HuH-7 (cell line): ENCODE measurements at regions not wholly inside any gene's neighbourhood (a gene's known extent, or its start where the extent isn't known, plus 50 kb on each side); places are given as distances from the start of the nearest gene placed in this dataset.
"Not testable (repeated sequence)": the region's sequence is repeated elsewhere in the genome, so short reads cannot be mapped to it uniquely, and the experiment has no call there.

Experiments
- DNase-seq: peaks from one replicate; pipeline ENCODE4 v3.0.0; 2011; ENCODE audit warnings: low spot score

DNA sequence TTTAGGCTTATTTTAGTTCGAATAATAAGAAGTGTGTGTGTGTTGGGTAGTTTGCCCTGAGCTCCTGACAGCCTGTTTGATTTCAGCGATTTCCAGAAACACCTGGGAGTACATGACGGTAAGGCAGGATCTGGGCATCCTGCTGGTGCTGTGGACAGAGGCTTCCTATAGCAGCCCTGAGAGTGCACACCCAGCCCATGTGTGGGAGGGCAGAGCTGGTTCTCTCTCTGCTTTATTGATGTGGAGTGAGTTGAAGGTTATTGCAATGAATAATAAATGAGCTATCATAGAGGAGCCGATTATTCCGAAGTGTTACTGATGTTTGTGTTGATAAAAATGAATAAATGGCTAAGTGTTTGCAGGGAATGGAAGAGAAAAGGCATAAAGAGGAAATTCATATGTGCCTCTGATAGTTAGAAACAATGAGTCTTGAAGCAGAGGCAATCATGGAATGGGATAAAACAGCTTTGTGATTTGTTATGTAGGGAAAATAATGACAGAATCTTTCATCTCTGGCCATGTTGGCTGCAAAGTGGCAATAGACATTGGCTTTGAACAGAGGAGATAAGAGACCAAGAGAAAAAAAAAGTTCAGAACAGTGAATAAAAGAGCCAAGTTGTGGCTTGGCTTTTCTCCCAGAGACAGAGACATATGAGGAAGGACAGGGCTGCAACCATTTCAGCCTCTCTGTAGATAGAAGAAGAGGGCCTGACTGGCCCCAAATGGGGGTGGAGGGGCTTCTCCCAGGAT is 166.2 kb upstream of the CHD6 start:
- DNase-seq = no peak

DNA sequence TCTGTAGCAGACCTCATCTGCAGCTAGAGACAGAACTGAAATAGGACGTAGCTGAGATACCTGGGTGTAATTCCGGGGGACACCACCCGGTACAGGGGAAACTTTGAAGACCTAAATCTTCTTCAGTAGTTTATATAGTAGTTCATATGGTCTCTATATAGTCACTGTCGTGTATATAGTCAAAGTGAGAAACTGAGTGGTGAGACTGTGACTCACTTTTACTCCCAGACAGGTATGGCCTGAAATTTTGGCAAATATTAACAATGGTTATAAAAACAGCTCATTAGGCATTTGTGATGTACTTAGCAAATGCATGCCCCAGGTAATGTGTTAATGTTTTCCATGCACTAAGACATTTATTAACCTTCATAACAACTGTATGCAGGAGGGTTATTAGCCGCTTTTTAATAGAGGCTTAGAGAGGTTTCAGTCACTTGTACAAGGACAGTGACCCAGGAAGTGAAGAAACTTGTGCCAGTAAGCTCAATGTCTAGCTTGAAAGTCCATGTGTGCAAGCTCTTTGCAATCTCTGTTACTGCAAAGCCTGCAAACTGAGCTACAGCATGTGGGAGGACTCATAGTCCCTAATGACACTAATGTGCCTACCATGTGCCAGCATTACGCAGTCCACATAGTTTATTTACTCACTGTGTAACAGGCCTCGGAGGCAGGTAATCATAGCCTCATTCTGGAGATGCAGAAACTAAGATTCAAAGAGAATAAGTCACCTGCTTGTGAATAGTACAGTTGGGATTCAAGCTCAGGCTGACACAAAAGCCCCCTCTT is 165.4 kb upstream of the CHD6 start:
- DNase-seq = no peak

DNA sequence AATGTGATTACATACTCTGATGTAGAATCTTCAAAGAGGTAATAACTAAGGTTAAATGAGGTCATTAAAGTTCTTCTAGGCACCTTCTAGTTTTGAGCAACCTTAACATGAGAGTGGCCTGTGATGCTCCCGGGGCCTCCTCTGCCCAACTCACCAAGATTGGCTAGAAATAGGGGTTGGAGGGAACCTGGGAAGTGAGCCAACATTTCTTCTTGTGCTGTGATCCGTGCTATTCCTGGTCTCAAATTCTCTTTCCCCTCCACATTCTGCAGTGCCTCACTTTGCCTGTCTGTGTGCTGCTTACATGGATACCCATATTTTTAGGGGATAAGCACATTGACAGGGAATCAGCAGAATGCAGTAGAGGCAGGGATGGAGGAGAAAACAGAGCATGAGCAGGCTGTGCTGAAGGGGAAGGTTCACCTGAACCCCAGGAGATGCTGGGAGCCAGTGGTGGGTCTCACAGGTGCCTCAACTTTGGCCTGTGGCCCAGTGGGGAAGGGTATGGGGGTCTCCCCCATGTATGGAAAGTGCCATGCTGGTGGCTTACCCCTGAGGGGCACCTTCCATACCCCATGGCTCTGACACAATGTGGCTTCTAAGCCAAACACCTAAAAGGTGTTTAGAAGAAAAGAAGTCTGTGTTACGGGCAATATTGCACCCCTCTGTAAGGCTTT is 164.7 kb upstream of the CHD6 start:
- DNase-seq = no peak

DNA sequence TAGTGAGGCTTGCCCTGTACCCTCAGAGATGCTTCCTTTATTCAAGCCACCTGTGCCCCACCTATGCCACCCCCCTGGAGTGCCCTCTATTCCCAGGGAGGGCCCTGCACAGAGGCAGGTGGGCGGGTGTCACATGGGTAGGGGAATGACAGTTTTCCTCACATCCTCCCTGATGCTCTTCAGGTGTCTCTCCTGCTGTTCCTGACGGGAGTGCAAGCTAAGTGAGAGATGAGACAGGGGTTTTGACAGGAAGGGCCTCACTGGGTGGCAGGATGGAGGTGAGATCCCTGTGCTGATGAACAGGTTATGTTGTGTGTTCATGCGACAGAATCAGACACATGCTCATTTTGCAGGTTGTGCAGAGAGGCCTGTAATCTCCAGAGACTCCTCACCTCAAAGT is 164.1 kb upstream of the CHD6 start:
- no peak for DNase-seq

DNA sequence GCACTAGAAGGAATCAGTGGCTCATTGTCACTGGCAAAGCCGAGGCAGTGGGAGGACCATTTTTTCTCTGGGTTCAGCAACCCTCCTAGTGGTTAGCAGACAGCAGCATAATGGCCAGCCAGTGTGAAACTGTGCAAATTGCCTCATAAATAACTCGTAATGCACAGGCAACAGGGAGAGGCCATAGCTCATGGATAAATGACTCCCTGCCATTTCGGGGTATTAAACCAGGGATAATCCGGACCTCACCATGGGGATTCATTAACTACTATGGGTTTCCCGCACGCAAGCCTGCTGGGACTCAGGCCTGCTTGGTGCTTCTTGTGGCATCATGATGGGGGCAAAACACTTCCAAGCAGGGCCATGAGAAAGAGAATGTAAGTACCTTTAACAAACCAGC is 158.2 kb upstream of the CHD6 start:
- no peak for DNase-seq

DNA sequence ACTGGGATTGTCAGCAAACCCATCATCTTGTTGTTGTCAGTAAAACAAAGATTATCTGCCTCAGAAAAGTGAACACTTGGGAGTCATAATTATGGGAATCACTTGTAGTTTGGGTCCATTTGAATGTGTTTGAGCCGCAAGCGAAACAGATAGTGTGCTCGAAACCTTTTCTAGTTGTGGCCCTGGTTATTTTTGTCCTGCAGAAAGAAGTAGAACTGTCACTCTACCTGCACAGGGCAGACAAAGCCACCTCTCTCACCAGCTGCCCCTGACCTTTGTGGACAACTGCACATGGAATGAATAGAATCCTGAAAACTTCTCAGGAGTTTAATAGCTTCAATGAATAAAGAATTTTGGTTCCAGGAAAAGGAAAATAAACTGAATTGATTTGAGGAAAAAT is 156.1 kb upstream of the CHD6 start:
- no peak for DNase-seq

DNA sequence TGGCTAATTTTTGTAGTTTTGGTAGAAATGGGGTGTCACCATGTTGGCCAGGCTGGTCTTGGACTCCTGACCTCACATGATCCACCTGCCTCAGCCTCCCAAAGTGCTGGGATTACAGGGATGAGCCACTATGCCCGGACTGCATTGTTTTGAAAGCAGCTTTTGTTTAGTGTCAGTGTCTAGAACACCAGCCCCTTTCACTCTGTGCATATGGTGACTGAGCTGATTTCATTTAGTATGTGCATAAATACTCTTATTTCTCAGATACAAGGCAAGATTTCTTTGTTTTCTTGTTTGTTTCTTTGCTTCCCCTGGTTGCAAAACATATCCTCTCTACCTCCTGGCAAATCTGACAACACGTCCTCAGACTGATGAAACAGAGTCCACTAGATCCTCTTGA is 152.8 kb upstream of the CHD6 start:
- no peak for DNase-seq

DNA sequence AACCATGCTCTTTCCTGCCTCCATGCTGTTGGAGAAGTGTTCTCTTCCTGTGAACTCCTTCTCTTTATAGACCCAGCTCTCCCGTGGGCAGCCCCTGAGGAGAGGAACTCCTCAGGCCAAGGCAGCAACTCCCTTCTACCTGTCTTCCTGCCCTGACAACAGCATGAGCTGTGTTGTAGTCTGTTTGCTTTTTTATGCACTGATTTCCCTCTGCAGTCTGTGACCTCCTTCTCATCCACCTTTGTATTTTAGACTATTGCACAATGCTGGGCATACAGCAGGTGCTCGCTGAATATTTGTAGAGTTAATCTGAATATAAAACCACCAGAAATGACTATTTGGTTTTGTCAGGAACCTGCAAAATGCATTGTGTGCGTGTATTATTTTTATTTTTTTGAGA is 152.2 kb upstream of the CHD6 start:
- no peak for DNase-seq

DNA sequence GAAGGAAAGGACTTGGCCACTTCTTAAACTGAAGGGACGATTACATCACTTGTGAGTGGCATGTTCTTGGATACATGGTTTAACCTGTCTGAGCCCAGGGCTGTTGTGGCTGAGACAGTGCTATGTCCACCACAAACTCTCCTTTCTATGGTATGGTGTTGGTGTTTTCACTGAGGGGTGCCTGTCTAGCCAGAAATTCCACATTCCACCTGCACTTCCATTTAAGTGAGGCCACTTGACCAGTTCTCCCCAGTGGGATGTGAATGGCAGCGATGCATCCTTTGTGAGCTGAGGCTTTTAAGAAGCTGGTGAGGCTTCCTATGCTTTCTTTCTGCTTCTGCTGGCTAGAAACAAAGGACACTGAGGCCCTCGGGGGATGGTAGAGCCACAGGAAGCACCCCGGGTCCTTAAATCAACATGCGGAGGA is 151.4 kb upstream of the CHD6 start:
- no peak for DNase-seq

DNA sequence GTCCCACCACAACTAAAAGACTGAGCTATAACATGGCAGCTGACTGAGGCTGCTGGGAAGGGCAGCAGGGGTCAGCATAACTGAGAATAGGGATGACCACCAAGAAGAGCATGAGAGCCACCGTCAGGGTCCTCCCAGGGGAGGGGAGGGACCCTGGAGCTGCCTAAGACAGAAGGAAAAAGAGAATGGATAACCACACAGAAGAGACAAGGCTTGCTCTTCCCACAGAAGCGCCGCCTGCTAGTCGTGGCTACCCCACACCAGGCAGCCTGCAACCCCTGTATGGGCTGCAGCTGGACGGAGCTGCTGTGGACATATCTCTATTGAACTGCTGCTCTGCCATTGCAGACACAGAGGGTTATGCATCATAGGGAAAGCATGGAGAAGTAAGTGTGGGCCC is 132.0 kb upstream of the CHD6 start:
- DNase-seq = no peak

DNA sequence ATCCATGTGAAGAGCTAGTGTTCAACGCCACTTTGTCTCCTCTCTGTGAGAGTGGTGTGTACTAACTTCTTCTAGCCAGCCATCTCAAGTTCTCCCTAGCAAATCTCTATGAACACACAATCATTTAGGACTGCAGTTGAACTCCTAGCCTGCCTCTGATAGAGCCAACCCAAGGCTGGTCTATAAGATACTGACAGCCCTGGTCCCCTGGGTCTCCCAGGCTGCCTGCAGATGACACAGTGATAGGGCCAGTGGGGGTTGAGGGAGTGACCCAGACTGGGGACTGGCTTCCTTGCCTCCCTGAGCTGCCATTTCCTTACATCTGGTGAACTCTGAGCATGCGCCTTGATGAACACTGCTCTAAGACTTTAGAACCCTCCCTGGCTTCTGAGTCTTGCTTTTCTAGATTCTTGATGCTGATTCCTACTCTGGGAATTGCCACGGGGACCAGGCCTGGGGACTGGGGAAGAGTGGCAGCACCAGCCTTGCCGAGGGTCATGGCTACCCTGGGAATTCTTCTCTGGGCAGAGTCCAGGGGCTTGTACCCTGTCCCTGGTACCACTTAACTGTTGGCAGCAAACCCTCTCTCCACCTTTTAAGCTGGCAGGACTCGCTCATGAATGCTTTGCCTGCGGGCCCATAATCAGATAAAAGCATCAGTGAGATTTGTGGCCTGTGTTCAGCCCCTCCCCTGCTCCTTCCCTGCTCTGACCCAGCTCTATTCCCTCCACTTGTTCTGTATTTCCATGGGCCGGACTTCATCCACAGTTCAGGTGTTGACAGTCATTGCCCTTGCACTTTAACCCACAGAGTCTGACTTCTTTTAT is 130.8 kb upstream of the CHD6 start:
- DNase-seq = no peak

DNA sequence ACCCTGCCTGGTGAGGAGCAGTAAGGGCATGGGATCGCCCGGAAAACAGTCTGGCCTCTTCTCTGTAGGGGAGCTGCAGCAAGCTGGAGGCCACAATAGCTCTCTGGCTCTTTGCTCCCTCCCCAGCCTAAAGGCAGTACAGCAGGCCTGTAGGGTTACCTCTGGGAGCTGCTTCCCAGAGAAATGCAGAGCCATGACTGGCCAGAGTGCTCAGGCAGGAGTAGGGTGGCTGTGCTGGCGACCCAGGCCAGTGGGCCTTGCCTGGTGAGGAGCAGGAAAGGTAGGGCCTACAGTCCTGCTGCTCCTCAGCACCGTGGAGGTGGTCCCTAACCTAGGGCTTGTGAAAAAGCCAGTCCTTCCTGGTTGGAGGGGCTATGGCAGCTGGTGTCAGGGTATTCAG is 129.9 kb upstream of the CHD6 start:
- DNase-seq = no peak

DNA sequence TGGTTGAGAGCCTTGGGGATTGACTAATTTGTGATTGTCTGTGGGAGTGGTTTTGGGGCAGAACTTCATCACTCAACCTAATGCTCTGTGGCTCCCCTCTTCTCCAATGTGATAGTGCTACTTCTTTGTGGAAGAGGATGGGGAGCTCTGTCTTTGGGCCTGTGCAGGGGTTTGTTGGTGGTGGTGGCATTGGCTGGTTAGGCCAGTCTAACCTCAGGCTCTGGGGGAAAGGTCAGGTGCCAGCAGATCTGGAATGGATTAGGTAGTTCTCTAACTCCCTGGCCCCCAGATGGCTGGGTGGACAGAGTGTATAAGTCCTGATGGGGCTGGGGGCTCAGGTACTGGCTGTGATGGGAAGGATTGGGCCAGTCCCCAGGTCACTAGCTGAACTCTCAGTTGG is 129.0 kb upstream of the CHD6 start:
- no peak for DNase-seq

DNA sequence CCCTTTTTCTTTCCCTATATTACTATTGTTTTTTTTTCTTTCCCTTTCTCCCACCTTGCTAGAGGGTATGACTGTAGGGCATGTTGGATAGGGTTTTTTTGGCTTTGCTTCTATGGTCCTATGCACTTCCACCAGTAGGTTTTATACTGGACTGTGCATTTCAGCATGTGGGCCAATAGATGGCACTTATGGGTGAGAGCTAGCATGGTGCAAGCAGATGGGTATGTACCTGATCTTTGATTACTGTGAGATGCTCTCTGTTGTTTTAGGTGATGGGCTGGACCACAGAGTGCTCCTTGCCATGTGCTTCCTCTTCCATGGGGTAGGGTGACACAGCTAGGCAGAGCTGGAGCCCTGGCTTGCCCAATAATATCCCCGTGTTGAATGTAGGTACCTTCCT is 128.5 kb upstream of the CHD6 start:
- no peak for DNase-seq

DNA sequence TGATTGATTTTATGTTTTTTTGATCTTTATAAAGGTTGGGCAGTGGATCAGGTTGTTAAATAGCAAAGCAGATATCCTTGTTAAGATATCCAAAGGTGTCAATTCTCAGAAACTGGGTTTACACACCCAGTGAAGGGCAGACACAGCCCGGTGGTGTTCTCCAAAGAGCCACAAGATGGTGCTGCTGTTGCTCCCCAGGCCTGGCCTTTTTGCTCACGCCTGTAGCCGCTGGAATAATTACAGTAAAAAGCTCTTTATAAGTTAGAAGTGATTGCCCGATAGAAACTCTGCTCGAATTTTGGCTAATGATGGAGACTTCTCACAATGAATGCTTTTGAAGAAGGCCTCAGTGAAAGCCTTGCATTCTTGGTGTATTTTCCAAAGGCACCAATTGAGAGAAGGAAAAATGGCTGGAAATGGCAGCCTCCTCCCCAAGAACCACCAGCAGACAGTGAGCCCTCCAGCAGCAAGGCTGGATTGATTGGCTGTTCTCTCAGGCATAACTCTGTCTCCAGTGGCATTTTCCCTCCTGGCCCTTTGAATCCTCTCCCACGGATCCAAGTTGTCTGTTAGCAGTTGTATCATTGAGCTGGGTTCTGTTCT is 120.5 kb upstream of the CHD6 start:
- DNase-seq = peak; percentile 40

DNA sequence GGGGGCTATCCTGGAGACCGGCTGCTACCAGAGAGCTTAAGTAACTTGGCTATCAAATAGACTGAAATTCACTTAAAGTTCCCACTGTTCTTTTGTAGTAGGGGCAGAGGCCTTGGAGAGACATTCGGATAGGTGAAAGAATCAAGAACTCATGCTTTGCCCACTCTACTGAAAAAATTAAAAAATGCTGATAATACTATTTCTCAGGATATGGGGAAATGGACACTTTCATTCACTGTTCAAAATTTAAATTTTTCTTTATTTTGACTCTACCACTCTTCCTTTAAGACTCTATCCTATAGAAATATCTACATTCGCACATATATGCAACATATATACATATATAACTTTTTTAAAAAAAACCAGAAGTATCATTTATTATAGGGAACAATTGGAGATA is 117.8 kb upstream of the CHD6 start:
- DNase-seq = no peak

DNA sequence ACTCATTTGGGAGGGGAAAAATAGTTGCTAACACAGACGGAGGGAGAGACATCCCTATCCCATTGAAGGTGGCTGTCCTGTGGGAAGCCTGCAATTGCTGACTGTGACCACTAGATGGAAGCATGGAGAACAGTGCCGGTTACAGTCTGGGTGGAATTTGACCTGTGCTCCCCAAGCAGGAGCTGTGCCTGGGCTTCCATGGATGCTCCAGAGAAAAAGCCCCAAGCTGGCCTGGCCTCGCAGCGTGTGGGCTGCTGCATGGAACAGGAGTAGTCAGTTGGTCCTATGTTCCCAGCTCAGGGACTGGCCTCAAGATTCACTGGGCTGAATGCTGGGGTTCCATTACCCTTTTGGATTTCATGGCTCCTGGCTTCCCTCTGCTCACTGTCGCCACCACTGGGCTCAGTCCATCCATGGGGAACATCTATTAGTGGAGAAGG is 116.3 kb upstream of the CHD6 start:
- peak; percentile 72 for DNase-seq

DNA sequence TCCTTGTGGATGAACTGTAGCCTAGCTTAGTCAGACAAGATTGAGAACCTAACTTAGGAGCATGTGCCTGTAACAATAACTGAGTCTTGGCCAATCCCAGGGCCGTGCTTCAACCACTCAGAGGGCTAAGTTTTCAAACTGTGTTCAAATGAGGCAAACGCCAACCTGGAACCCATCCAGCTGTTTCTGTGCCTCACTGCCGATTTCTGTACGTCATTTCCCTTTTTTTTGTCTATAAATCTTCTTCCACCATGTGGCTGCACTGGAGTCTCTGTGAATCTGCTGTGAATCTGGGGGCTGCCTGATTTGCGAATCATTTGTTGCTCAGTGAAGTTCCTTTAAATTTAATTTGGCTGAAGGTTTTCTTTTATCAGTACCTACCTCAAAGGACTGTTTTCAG is 115.0 kb upstream of the CHD6 start:
- DNase-seq = no peak

DNA sequence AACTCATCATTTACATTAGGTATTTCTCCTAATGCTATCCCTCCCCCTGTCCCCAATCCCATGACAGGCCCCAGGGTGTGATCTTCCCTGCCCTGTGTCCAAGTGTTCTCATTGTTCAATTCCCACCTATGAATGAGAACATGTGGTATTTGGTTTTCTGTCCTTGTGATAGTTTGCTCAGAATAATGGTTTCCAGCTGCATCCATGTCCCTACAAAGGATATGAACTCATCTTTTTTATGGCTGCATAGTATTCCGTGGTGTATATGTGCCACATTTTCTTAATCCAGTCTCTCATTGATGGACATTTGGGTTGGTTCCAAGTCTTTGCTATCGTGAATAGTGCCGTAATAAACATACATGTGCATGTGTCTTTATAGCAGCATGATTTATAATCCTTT is 113.0 kb upstream of the CHD6 start:
- DNase-seq = not testable (repeated sequence)

DNA sequence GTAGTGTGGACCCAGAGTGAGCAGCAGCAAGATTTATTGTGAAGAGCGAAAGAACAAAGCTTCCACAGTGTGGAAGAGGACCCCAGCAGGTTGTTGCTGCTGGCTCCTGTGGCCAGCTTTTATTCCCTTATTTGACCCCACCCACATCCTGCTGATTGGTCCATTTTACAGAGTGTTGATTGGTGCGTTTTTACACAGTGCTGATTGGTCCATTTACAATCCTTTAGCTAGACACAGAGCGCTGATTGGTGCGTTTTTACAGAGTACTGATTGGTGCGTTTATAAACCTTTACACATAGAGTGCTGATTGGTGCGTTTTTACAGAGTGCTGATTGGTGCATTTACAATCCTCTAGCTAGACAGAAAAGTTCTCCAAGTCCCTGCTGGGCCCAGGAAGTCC is 109.5 kb upstream of the CHD6 start:
- DNase-seq = not testable (repeated sequence)

DNA sequence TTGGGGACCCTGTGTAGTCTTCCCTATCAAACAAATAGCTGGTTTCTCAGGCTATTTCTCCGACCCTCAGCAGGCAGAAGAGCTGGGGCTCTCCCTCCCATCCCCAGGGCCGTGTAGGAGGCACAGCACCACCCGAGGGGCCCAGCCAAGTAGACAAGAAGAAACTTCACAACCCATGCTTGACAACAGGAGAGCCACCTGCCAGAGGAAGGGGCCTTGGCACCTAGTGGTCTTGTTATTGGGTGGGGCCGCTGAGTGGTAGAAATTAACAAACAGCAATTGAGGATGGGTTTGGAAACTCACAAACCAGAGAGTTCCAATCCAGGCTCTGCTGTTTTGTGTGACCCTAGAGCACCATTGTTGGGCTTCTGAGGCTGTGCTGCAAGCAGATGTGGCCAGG is 108.5 kb upstream of the CHD6 start:
- no peak for DNase-seq

DNA sequence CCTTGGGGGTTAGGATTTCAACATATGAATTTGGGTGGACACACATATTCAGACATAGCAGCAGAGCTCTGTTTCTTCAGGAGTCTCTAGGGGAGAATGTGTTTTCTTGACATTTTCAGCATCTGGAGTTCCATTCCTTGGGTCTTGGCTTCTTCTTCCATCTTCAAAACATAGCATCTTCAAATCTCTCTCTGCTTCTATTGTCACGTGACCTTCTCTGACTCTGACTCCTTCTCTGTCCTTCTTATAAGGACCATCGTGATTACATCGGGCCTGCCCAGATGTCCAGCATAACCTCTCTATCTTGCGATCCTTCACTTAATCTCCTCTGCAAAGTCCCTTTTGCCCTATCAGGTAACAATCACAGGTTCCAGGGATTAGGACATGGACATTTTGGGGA is 101.0 kb upstream of the CHD6 start:
- no peak for DNase-seq
